B cell (primary cell): ENCODE measurements at regions not wholly inside any gene's neighbourhood (a gene's known extent, or its start where the extent isn't known, plus 50 kb on each side); places are given as distances from the start of the nearest gene placed in this dataset.

Experiments
- ATAC-seq: fragments of 200-7000 bp; cut with Tn5 transposase; one replicate; pipeline ENCODE4 v1.10.0; 2021; ENCODE audit warnings: low read depth, mild to moderate bottlenecking, moderate number of reproducible peaks, moderate library complexity
- CTCF ChIA-PET: fragments of 350-600 bp; sonication (Branson Sonifier 250); formaldehyde crosslinking; loops from one replicate; lab custom pipeline; 2021; ENCODE audit warnings: antibody characterized with exemption, inconsistent platforms; lab: Charles Lee
- POLR2A ChIA-PET: fragments of 350-600 bp; sonication (Branson Sonifier 250); formaldehyde crosslinking; loops from one replicate; lab custom pipeline; 2021; ENCODE audit warnings: antibody characterized with exemption; lab: Charles Lee
- DNase-seq: peaks from one replicate; pipeline ENCODE4 v3.0.0; 2013
- H2AFZ ChIP-seq: 2 replicates; pipeline ENCODE4 v1.6.1; 2012; ENCODE audit warnings: mild to moderate bottlenecking, low read depth, low read length; ENCODE audit not compliant: insufficient read depth, poor library complexity, severe bottlenecking
- H3K27ac ChIP-seq, 2 donors: 1 replicate in 1 of 2; 2 replicates in 1 of 2; pipeline ENCODE4 v1.5.1; 2012 to 2013; ENCODE audit warnings: low read length in 2 of 2, mild to moderate bottlenecking in 2 of 2, moderate library complexity in 1 of 2
- H3K27me3 ChIP-seq, 4 experiments: fragments of 200-600 bp in 1 of 4; sonication (generic) in 1 of 4; replicated peaks in 1 of 4; 1 replicate in 2 of 4; 2 replicates in 2 of 4; pipeline versions ENCODE4 v1.6.1 to v1.7.0; 2013 to 2016; ENCODE audit warnings: low read length in 3 of 4, mild to moderate bottlenecking in 2 of 4, mixed read lengths in 1 of 4, moderate library complexity in 1 of 4; ENCODE audit not compliant: insufficient read depth in 4 of 4, control insufficient read depth in 3 of 4; ENCODE audit errors: control extremely low read depth in 1 of 4
- H3K36me3 ChIP-seq, 2 experiments: replicated peaks in 1 of 2; 1 replicate in 1 of 2; 2 replicates in 1 of 2; pipeline versions ENCODE4 v1.6.1 to v1.7.1; 2013; ENCODE audit warnings: low read length in 1 of 2; ENCODE audit not compliant: insufficient read depth in 2 of 2, control insufficient read depth in 1 of 2; ENCODE audit errors: control extremely low read depth in 1 of 2, extremely low read depth in 1 of 2
- H3K4me1 ChIP-seq, 2 donors: fragments of 200-600 bp in 1 of 2; sonication (generic) in 1 of 2; 1 replicate in 1 of 2; 2 replicates in 1 of 2; pipeline versions ENCODE4 v1.5.1 to v1.6.1; 2013 to 2017; ENCODE audit warnings: low read length in 2 of 2; ENCODE audit not compliant: control insufficient read depth in 2 of 2, insufficient read depth in 2 of 2
- H3K4me2 ChIP-seq: replicated peaks from 2 replicates; pipeline ENCODE3; 2012; ENCODE audit warnings: mild to moderate bottlenecking, low read depth, low read length; ENCODE audit not compliant: poor library complexity, severe bottlenecking
- H3K4me3 ChIP-seq, 5 experiments: fragments of 200-600 bp in 1 of 5; sonication (generic) in 1 of 5; 1 replicate in 3 of 5; 2 replicates in 2 of 5; pipeline versions ENCODE4 v1.5.1 to v1.7.0; 2011 to 2016; ENCODE audit warnings: low read length in 4 of 5, mild to moderate bottlenecking in 4 of 5, low read depth in 2 of 5, control low read depth in 1 of 5, moderate library complexity in 1 of 5; ENCODE audit not compliant: insufficient read depth in 1 of 5; ENCODE audit errors: control extremely low read depth in 1 of 5, extremely low read depth in 1 of 5
- H3K79me2 ChIP-seq: fragments of 200-600 bp; sonication (generic); one replicate; pipeline ENCODE4 v1.6.0; 2016; ENCODE audit warnings: low read length; ENCODE audit not compliant: control insufficient read depth, insufficient read depth
- H3K9ac ChIP-seq: fragments of 200-600 bp; sonication (generic); 2 replicates; pipeline ENCODE4 v1.6.1; 2017; ENCODE audit warnings: mild to moderate bottlenecking, low read length, moderate library complexity
- H3K9me3 ChIP-seq, 3 donors: one replicate each; pipeline versions ENCODE4 v1.6.1 to v1.7.1; 2013; ENCODE audit warnings: low read length in 2 of 3; ENCODE audit not compliant: control insufficient read depth in 2 of 3, insufficient read depth in 1 of 3; ENCODE audit errors: control extremely low read depth in 1 of 3
- H4K20me1 ChIP-seq: 2 replicates; pipeline ENCODE4 v1.6.0; 2012; ENCODE audit warnings: mild to moderate bottlenecking, low read length; ENCODE audit not compliant: insufficient read depth, control insufficient read depth, poor library complexity, severe bottlenecking
- H3K27ac Mint-ChIP-seq: one replicate; pipeline ENCODE4 v1.8.0; 2021; ENCODE audit warnings: mixed read lengths
- H3K27me3 Mint-ChIP-seq: one replicate; pipeline ENCODE4 v1.8.0; 2021; ENCODE audit warnings: mixed read lengths
- H3K4me1 Mint-ChIP-seq: one replicate; pipeline ENCODE4 v1.8.0; 2021; ENCODE audit warnings: mixed read lengths
- H3K4me3 Mint-ChIP-seq: one replicate; pipeline ENCODE4 v1.8.0; 2021; ENCODE audit warnings: mixed read lengths
- H3K9me3 Mint-ChIP-seq: one replicate; pipeline ENCODE4 v1.8.0; 2022; ENCODE audit warnings: mixed read lengths; ENCODE audit not compliant: insufficient read depth
- EZH2 ChIP-seq: IDR thresholded peaks from 2 replicates; pipeline ENCODE4 v1.6.1; 2012; ENCODE audit warnings: borderline replicate concordance, low read depth, mild to moderate bottlenecking, moderate library complexity, low read length; ENCODE audit not compliant: insufficient read depth, poor library complexity, severe bottlenecking
- WGBS: methylation state at CpG from one replicate; pipeline ENCODE4 v1.1.5; 2013; ENCODE audit warnings: missing lambda C conversion rate; ENCODE audit not compliant: insufficient coverage; 5-methylcytosine and 5-hydroxymethylcytosine counted together
- intact Hi-C: fragments of 100-400 bp; cut with micrococcal nuclease; formaldehyde crosslinking; loops from one replicate; pipeline ENCODE4 v1.10.0; 2022
- TF ChIP-seq, protein P1 (sequence below): fragments of 200-600 bp; IDR thresholded peaks from one replicate; pipeline ENCODE4 v1.8.0; 2022; ENCODE audit warnings: antibody characterized with exemption, mild to moderate bottlenecking

DNA sequence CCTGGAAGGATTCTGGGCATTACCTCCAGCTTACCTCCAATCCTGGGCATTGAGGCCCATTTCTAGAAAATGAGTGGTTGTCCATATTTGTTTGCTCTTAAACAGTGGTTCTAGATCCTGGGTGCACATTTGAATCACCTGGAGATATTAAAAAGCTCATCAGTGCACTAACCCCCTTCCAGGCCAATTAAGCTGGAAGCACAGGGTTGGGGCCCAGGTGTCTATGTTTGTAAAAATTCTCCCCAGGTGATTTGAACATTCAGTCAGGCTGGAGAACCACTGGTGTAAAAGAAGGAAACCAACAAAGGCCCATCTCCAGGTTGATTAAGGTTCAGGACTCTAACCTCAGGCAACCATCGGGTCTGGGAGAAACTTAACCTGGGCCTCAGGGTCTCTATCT is 102.6 kb upstream of the NANOS1 start:
- no peak for DNase-seq
- WGBS: no CpG with 5 or more reads among the region's 1 CpG
- Histone ChIP-seq H3K79me2 (no peaks in the 10 kb centered on the region), H3K36me3 (no peaks in the 10 kb centered on the region), H3K27ac (no peak overlapping the region), H3K9me3 (peaks cover 2 to 13% (median 7%) of the 10 kb centered on the region in 3 donors), H3K4me3 (no peak overlapping the region), H3K4me2 (no peak overlapping the region), H3K4me1 (no peaks in the 10 kb centered on the region), H3K27me3 (peaks cover 0 to 4% (median 0%) of the 10 kb centered on the region in 4 experiments), H2AFZ (no peak overlapping the region), H4K20me1 (no peaks in the 10 kb centered on the region), H3K9ac (no peak overlapping the region)
- TF ChIP-seq EZH2: no peak
- TF ChIP-seq, protein P1, sequence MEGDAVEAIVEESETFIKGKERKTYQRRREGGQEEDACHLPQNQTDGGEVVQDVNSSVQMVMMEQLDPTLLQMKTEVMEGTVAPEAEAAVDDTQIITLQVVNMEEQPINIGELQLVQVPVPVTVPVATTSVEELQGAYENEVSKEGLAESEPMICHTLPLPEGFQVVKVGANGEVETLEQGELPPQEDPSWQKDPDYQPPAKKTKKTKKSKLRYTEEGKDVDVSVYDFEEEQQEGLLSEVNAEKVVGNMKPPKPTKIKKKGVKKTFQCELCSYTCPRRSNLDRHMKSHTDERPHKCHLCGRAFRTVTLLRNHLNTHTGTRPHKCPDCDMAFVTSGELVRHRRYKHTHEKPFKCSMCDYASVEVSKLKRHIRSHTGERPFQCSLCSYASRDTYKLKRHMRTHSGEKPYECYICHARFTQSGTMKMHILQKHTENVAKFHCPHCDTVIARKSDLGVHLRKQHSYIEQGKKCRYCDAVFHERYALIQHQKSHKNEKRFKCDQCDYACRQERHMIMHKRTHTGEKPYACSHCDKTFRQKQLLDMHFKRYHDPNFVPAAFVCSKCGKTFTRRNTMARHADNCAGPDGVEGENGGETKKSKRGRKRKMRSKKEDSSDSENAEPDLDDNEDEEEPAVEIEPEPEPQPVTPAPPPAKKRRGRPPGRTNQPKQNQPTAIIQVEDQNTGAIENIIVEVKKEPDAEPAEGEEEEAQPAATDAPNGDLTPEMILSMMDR: no peak
- Mint-ChIP-seq H3K27ac (no peak overlapping the region), H3K27me3 (peaks cover 33% of the 10 kb centered on the region), H3K4me1 (no peaks in the 10 kb centered on the region), H3K9me3 (peaks cover 13% of the 10 kb centered on the region), H3K4me3 (no peak overlapping the region)
- ChIA-PET CTCF (no interaction called here), POLR2A (no interaction called here)
- intact Hi-C loops: no loop called here
- ATAC-seq: no peak

DNA sequence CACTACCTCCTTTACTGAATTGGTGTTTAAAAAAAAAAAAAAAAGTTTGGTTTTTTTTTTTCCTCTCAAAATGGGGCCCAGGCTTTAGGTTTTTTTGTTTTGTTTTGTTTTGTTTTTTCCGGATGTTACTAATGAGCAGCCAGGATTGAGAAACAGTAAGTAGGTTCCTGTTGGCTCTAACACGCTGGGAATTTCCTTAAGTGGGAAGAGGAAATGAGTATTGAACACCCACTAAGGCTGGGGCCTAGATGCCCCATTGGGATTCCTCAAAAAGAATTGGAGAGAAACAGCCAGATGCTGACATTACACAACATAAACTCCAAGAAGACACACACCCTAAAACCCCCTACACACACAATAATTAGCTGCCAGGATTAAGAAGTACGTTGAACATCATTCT is 102.2 kb upstream of the NANOS1 start:
- no peaks in the 10 kb centered on the region for H4K20me1 ChIP-seq
- no peak overlapping the region for H3K4me3 ChIP-seq
- no peak overlapping the region for H3K9ac ChIP-seq
- H3K4me2 ChIP-seq: no peak overlapping the region
- H3K27ac ChIP-seq: no peak overlapping the region
- ATAC-seq: no peak
- ChIA-PET CTCF (no interaction called here), POLR2A (no interaction called here)
- H3K27me3 Mint-ChIP-seq: peaks cover 31% of the 10 kb centered on the region
- TF ChIP-seq EZH2: no peak
- TF ChIP-seq, protein P1: no peak
- no peaks in the 10 kb centered on the region for H3K79me2 ChIP-seq
- H3K4me1 Mint-ChIP-seq: no peaks in the 10 kb centered on the region
- H3K9me3 ChIP-seq: peaks cover 2 to 13% (median 7%) of the 10 kb centered on the region in 3 donors
- peaks cover 0 to 4% (median 0%) of the 10 kb centered on the region in 4 experiments for H3K27me3 ChIP-seq
- DNase-seq: no peak
- intact Hi-C loops: no loop called here
- H3K27ac Mint-ChIP-seq: no peak overlapping the region
- H3K36me3 ChIP-seq: no peaks in the 10 kb centered on the region
- H3K4me3 Mint-ChIP-seq: no peak overlapping the region
- no peaks in the 10 kb centered on the region for H3K4me1 ChIP-seq
- no peak overlapping the region for H2AFZ ChIP-seq
- H3K9me3 Mint-ChIP-seq: peaks cover 13% of the 10 kb centered on the region
- 60% methylated on average over 3 of the region's 3 CpGs for WGBS
